K562 (cell line): ENCODE measurements at regions not wholly inside any gene's neighbourhood (a gene's known extent, or its start where the extent isn't known, plus 50 kb on each side); places are given as distances from the start of the nearest gene placed in this dataset.

Experiments used
- BHLHE40 ChIP-seq: IDR thresholded peaks from 2 replicates; pipeline ENCODE4 v1.6.1; 2011; ENCODE audit warnings: low read length, improper control_type of control experiment
- CBFA2T2 ChIP-seq: fragments of 450-650 bp; conservative IDR thresholded peaks from 2 replicates; pipeline ENCODE4 v1.6.1; 2017; ENCODE audit warnings: mild to moderate bottlenecking
- EHMT2 ChIP-seq: fragments of 450-650 bp; IDR thresholded peaks from 2 replicates; pipeline ENCODE4 v1.6.1; 2018; ENCODE audit warnings: antibody characterized with exemption
- KDM4B ChIP-seq, 2 experiments: fragments of 450-650 bp in 1 of 2; sonication (generic) in 1 of 2; IDR thresholded peaks; 2 replicates each; pipeline ENCODE4 v1.6.1; 2016 to 2017; ENCODE audit warnings: borderline replicate concordance in 2 of 2, antibody characterized with exemption in 1 of 2, low read depth in 1 of 2, mild to moderate bottlenecking in 1 of 2
- OTX1 ChIP-seq: fragments of 450-650 bp; formaldehyde crosslinking; IDR thresholded peaks from 2 replicates; pipeline ENCODE4 v1.4.0; 2022; ENCODE audit warnings: mild to moderate bottlenecking
- SMARCA4 ChIP-seq: fragments of 450-650 bp; IDR thresholded peaks from 2 replicates; pipeline ENCODE4 v1.6.1; 2016
- STAT5B ChIP-seq: fragments of 250-450 bp; sonication (Bioruptor Pico); IDR thresholded peaks from 2 replicates; pipeline ENCODE4 v1.8.0; 2021; ENCODE audit warnings: mild to moderate bottlenecking, inconsistent platforms
- ZBTB11 ChIP-seq, 3 experiments: fragments of 200-800 bp in 1 of 3; fragments of 250-450 bp in 1 of 3; fragments of 450-650 bp in 1 of 3; sonication (Bioruptor Pico) in 1 of 3; sonication (Bioruptor generic) in 1 of 3; formaldehyde crosslinking in 1 of 3; IDR thresholded peaks; 2 replicates each; pipeline versions ENCODE4 v1.6.1 to v1.8.0; 2016 to 2022; ENCODE audit warnings: mild to moderate bottlenecking in 2 of 3, missing genetic modification characterization in 2 of 3, missing compliant biosample characterization in 1 of 3, moderate library complexity in 1 of 3
- ZNF407 ChIP-seq: fragments of 450-650 bp; IDR thresholded peaks from 2 replicates; pipeline ENCODE4 v1.6.1; 2016; ENCODE audit warnings: low read depth
- TF ChIP-seq, protein P1 (sequence below): sonication (generic); formaldehyde crosslinking; IDR thresholded peaks from 2 replicates; pipeline ENCODE4 v1.9.0; 2022; ENCODE audit warnings: mild to moderate bottlenecking, missing genetic modification reagents

DNA sequence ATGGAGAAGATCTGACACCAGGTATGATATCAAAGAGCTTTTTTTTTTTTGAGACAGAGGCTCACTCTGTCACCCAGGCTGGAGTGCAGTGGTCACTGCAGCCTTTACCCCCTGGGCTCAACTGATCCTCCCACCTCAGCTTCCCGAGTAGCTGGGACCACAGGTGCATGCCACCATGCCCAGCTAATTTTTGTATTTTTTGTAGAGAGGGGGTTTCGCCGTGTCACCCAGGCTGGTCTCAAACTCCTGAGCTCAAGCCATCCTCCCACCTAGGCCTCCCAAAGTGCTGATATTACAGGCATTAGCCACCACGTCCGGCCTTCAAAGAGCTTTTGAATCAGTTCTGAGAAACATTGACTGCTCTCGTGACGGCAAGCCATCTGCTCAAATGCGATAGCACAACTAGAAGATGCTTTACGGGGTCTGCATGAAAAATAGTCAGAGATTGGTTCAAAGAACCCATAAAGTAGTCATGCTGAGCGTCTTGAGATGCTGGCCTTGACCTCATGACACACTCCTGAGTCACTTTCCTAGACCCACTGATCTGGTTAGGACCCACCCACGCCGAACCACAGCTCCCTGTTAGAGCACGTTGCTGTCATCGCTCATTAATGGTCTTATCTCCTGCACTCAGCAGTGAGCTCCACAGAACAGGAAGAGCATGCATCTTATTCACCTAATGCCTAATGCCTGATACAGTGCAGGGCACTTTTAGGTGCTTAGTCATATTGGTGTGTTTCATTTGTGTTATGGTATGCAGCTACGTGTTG is 57.0 kb upstream of the NR2F2 start (continued):
- TF ChIP-seq ZNF407: peak; percentile 79
- TF ChIP-seq CBFA2T2: peak; percentile 98
- TF ChIP-seq STAT5B (CRISPR knock-in tag): no peak
- peak; percentile 98 for TF ChIP-seq BHLHE40
- TF ChIP-seq KDM4B (IDR thresholded peaks at IDR 0.05; ENCODE audit: borderline replicate concordance in 2 of 2, low read depth in 1 of 2): peak in 1 of 2 experiments; percentile 80; a peak in 1 of 4 replicates
- 0 out of 2 replicates have a peak, but pooled peaks have one; percentile 20 for TF ChIP-seq OTX1 (CRISPR knock-in tag)
- TF ChIP-seq EHMT2: peak; percentile 73; the same call in 1 of the 2 replicates
- TF ChIP-seq, protein P1, sequence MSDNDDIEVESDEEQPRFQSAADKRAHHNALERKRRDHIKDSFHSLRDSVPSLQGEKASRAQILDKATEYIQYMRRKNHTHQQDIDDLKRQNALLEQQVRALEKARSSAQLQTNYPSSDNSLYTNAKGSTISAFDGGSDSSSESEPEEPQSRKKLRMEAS (CRISPR knock-in tag): peak; percentile 99
- peak; percentile 99 for TF ChIP-seq SMARCA4
- peak in 1 of 3 experiments; percentile 66; a peak in 2 of 6 replicates for TF ChIP-seq ZBTB11 (CRISPR knock-in tag; IDR thresholded peaks at IDR 0.05)
